Breast epithelium (tissue), 3 donors: ENCODE measurements at regions not wholly inside any gene's neighbourhood (a gene's known extent, or its start where the extent isn't known, plus 50 kb on each side); places are given as distances from the start of the nearest gene placed in this dataset.

ENCODE experiments used
- CTCF ChIP-seq, 3 donors: fragments of 450-650 bp; IDR thresholded peaks; one replicate each; pipeline ENCODE4 v1.5.1; 2016 to 2017; ENCODE audit warnings: antibody characterized with exemption in 3 of 3, mild to moderate bottlenecking in 3 of 3, moderate library complexity in 3 of 3
- POLR2AphosphoS5 ChIP-seq, 3 donors: sonication (generic); formaldehyde crosslinking; IDR thresholded peaks; one replicate each; pipeline ENCODE4 v1.6.1; 2017; ENCODE audit warnings: antibody characterized with exemption in 3 of 3

- TF ChIP-seq CTCF (IDR thresholded peaks at IDR 0.05) (no peak), POLR2AphosphoS5 (IDR thresholded peaks at IDR 0.05) (no peak)
These were observed 1240.8 kb upstream of the CRIM1 start for GRCh38 chr2:35114765-35115164.
